ENCODE measurements at regions not wholly inside any gene's neighbourhood (a gene's known extent, or its start where the extent isn't known, plus 50 kb on each side); places are given as distances from the start of the nearest gene placed in this dataset.

GRCh38 chr10:124264271-124264670 is 154.5 kb downstream of the OAT start:
- Histone ChIP-seq H3K27ac (no peak overlapping the region), H3K4me1 (peaks cover 0 to 4% (median 0%) of the 10 kb centered on the region in 4 donors), H3K9me3 (no peaks in the 10 kb centered on the region), H3K27me3 (no peaks in the 10 kb centered on the region), H3K36me3 (no peaks in the 10 kb centered on the region), H3K4me3 (no peak overlapping the region)
- no peak for DNase-seq
- TF ChIP-seq EP300 (IDR thresholded peaks at IDR 0.05): no peak
- TF ChIP-seq POLR2A (IDR thresholded peaks at IDR 0.05): no peak
- TF ChIP-seq CTCF (IDR thresholded peaks at IDR 0.05): no peak
- no peak for TF ChIP-seq POLR2AphosphoS5 (IDR thresholded peaks at IDR 0.05)
- intact Hi-C loops (cut with DNase I): no loop called here
- 81 to 90% methylated on average over 7 of the region's 7 CpGs for WGBS, 2 donors

GRCh38 chr10:124263726-124264125 is 155.0 kb downstream of the OAT start:
- Histone ChIP-seq H3K9me3 (no peaks in the 10 kb centered on the region), H3K4me1 (peaks cover 0 to 4% (median 0%) of the 10 kb centered on the region in 4 donors), H3K4me3 (no peak overlapping the region), H3K27me3 (no peaks in the 10 kb centered on the region), H3K27ac (no peak overlapping the region), H3K36me3 (no peaks in the 10 kb centered on the region)
- 81 to 87% methylated on average over 5 of the region's 5 CpGs for WGBS, 2 donors
- DNase-seq: no peak
- TF ChIP-seq CTCF (IDR thresholded peaks at IDR 0.05) (no peak), POLR2A (IDR thresholded peaks at IDR 0.05) (no peak), POLR2AphosphoS5 (IDR thresholded peaks at IDR 0.05) (no peak), EP300 (IDR thresholded peaks at IDR 0.05) (no peak)
- intact Hi-C loops (cut with DNase I): no loop called here

DNA sequence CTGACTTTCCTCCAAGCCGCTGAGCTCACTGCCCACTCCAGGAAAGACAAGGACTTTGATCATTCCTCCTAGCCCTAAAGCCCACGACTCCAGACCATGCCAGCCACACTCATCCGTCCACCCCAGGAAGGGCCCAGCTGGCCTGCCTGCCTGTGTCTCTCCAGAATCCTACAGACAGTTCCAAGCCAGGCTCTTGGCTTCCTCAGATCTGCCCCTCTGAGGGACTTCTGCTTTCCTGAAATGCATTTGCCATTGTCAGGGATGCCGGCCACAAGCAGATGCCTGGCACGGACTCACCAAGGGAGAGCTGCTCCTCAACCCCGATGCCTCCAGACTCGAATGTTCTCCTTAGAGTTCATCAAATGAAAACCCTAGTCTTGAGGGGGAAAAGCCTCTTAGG is 155.8 kb downstream of the OAT start:
- H3K4me1 ChIP-seq: peaks cover 0 to 9% (median under 1%) of the 10 kb centered on the region in 4 donors
- peak; percentile 61 for DNase-seq
- H3K27me3 ChIP-seq: no peaks in the 10 kb centered on the region
- TF ChIP-seq POLR2AphosphoS5 (IDR thresholded peaks at IDR 0.05) (no peak), EP300 (IDR thresholded peaks at IDR 0.05) (no peak), POLR2A (IDR thresholded peaks at IDR 0.05) (no peak)
- H3K36me3 ChIP-seq: no peaks in the 10 kb centered on the region
- 78 to 84% methylated on average over 7 of the region's 7 CpGs for WGBS, 2 donors
- no peak overlapping the region for H3K27ac ChIP-seq
- no peaks in the 10 kb centered on the region for H3K9me3 ChIP-seq
- intact Hi-C loops (cut with DNase I): no loop called here
- no peak overlapping the region for H3K4me3 ChIP-seq

- H3K4me3 ChIP-seq: no peak overlapping the region
- H3K9me3 ChIP-seq: no peaks in the 10 kb centered on the region
- WGBS, 2 donors: 81 to 86% methylated on average over 11 of the region's 11 CpGs
- TF ChIP-seq CTCF (IDR thresholded peaks at IDR 0.05) (no peak), EP300 (IDR thresholded peaks at IDR 0.05) (no peak), POLR2AphosphoS5 (IDR thresholded peaks at IDR 0.05) (no peak), POLR2A (IDR thresholded peaks at IDR 0.05) (no peak)
- DNase-seq: peak; percentile 61
- no peaks in the 10 kb centered on the region for H3K27me3 ChIP-seq
- intact Hi-C loops (cut with DNase I): no loop called here
- H3K36me3 ChIP-seq: no peaks in the 10 kb centered on the region
- peaks cover 0 to 15% (median 6%) of the 10 kb centered on the region in 4 donors for H3K4me1 ChIP-seq
- H3K27ac ChIP-seq: no peak overlapping the region
Observed at GRCh38 chr10:124262234-124262865, 156.4 kb downstream of the OAT start.

- Histone ChIP-seq H3K9me3 (no peaks in the 10 kb centered on the region), H3K27ac (no peak overlapping the region), H3K36me3 (no peaks in the 10 kb centered on the region), H3K27me3 (no peaks in the 10 kb centered on the region), H3K4me1 (peaks cover 0 to 46% (median 34%) of the 10 kb centered on the region in 4 donors), H3K4me3 (no peak overlapping the region)
- TF ChIP-seq CTCF (IDR thresholded peaks at IDR 0.05) (no peak), POLR2AphosphoS5 (IDR thresholded peaks at IDR 0.05) (no peak), POLR2A (IDR thresholded peaks at IDR 0.05) (no peak), EP300 (IDR thresholded peaks at IDR 0.05) (no peak)
- DNase-seq: peak; percentile 50
- intact Hi-C loops (cut with DNase I): loop anchor here (5.0 kb wide), 4 partner anchors 102 to 167 kb away; partner anchors contain the start of gene CHST15
- 70 to 82% methylated on average over 7 of the region's 7 CpGs for WGBS, 2 donors
Observed at GRCh38 chr10:124259139-124259825, 159.4 kb downstream of the OAT start.

Data from sigmoid colon (tissue), 6 donors.